ENCODE measurements at regions not wholly inside any gene's neighbourhood (a gene's known extent, or its start where the extent isn't known, plus 50 kb on each side); places are given as distances from the start of the nearest gene placed in this dataset.

GRCh38 chr10:131656009-131656408 is 244.8 kb upstream of the PPP2R2D start:
- TF ChIP-seq POLR2A (IDR thresholded peaks at IDR 0.05; ENCODE audit: low read length) (no peak), FOXS1 (CRISPR knock-in tag; IDR thresholded peaks at IDR 0.05) (no peak), FOSL2 (IDR thresholded peaks at IDR 0.05) (no peak), FOSL2 (CRISPR knock-in tag; IDR thresholded peaks at IDR 0.05) (no peak), RAD21 (conservative IDR thresholded peaks at IDR 0.05 in 1 of 2, IDR thresholded peaks at IDR 0.05 in 1 of 2) (no peak), CTCF (IDR thresholded peaks at IDR 0.05) (no peak), CBX8 (IDR thresholded peaks at IDR 0.05) (no peak), JUNB (IDR thresholded peaks at IDR 0.05) (no peak), CHD2 (IDR thresholded peaks at IDR 0.05; ENCODE audit: low read length, partially characterized antibody) (no peak), ESRRA (IDR thresholded peaks at IDR 0.05; ENCODE audit: borderline replicate concordance, low read length) (no peak), MAZ (IDR thresholded peaks at IDR 0.05; ENCODE audit: borderline replicate concordance, low read depth, low read length) (no peak), CEBPB (IDR thresholded peaks at IDR 0.05) (no peak)
